GM19328 (cell line): ENCODE measurements at regions not wholly inside any gene's neighbourhood (a gene's known extent, or its start where the extent isn't known, plus 50 kb on each side); places are given as distances from the start of the nearest gene placed in this dataset.

Experiments used
- ATAC-seq: cut with Tn5 transposase; IDR thresholded peaks from one replicate; pipeline ENCODE4 v1.9.1; 2021; ENCODE audit warnings: mild to moderate bottlenecking, moderate library complexity; ENCODE audit not compliant: unreplicated experiment

DNA sequence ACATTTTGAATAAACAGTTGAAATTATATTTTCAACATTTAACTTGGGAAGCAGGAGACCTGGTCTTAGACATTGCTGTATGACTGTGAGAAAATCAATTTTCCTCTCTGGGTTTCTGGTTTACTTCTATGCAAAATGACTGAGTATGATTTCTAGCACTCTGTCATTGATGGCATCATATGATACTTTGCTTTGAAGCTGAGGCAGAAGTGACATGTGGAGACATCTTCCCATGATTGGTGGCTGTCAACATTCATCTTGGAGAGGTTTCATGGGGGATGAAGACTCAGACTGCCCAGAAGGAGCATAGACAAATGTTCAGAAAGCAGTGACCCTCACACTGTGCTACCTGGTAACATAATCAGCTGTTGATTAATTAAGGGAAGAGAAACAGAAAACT, 477.9 kb downstream of the PDCD6IP start:
- no peak for ATAC-seq

DNA sequence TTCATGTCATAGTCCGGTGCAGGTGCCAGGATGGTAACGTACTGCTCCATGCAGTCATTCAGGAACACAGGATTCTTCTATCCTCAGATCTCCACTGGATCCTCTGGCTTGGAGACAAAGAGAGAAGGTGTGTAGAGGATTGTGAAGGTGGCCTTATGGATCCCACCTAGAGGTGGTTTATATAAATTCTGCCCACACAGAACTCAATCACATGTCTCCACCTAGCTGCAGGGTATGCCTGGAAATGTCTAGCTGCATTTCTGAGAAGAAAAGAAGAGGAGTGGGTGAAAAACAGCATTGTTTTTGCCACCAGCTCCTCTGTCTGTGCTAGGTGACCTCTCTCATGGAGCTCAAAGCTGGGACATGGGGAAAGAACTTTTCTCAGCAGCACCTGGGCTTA, 478.7 kb downstream of the PDCD6IP start:
- no peak for ATAC-seq

DNA sequence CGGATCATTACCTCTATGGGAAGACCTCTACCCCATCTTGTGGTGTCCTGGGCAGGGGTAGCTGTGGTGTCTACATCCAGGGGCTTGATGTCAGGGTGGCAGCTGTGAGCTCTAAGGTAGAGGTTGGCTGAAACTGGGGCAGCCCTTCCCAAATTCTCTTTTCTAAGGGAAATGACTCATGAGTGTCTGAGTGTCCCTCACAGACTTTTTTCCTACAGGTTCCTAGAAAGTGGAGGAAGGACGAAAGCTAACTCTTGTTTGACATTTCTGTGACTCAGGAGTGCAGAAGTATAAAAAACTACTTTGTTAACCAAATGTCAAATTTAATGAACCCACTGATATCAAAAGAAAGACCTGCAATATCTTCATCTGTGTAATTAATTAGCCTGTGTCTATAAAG, 481.5 kb downstream of the PDCD6IP start:
- ATAC-seq: no peak

DNA sequence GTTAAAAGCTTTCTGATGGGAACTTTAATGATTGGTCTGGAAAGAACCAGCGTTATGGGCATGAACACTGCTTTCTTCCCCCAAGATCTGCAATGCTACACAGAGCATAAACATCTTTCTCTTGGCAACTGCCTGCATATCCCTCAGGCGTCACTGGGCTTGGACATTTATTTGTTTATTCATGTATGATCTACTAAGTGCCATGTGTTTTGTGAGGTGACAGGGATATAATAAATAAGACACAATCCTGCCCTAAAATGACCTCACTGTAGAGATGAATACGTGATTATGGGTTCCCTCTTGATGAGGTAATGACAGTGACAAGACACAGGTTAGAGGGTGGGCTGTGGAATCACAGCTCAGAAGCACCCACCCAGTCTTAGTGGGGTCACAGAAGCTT, 485.3 kb downstream of the PDCD6IP start:
- no peak for ATAC-seq

DNA sequence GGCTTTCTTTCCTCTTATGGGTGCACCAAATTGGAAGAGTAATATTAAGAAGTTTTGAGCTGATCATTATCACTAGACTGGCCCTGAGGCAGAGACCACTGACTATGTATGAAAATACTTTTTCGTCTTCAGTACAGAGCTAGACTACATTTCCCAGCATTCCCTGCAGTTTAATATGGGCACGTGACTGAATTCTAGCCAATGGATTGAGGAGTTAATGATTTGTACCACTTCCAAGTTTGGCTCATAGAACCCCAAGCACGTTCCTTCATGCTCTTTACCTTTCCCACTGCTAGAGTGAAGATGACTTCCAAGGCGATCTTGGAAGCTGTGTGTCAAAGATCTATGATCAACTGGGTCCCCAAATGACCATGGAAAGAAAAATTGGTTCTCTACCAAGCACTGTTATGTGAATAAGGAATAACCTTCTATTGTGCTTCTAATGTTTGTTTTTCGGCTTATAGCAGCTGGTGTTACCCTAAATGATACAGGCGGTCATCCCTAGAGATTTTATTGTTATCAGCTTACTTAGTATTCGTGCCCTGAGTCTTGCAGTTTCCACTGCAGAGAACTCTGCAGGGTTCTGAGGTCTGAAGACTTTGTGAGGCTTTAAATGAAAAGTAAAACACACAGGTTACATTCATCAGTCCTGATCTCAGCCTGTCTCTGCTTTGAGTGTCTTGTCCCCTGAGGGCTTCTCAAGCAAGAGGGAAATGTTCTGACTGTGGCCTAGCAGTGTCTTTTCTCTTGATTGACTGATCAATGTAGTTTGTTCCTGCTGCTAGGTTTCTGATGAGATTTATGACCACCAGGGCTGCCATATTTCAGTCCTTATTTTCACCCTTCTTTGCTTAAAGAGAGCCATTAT, 486.8 kb downstream of the PDCD6IP start:
- no peak for ATAC-seq

DNA sequence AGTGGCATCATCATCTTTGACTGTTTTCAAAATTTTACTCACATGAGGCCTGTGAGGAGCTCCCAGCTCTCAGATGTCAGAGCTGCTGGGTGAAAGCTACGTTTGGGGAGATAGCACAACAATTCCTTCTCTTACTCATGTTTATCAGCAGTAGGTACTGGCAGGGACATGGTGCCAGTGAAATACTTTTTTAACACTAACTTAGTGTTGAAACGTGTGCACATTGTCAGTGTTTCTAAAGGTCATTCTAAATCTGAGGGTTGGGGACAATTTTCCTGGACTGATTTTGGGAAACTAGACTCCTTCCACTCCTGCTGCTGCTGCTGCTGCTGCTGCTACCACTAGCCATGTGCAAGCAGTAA, 487.4 kb downstream of the PDCD6IP start:
- ATAC-seq: no peak

DNA sequence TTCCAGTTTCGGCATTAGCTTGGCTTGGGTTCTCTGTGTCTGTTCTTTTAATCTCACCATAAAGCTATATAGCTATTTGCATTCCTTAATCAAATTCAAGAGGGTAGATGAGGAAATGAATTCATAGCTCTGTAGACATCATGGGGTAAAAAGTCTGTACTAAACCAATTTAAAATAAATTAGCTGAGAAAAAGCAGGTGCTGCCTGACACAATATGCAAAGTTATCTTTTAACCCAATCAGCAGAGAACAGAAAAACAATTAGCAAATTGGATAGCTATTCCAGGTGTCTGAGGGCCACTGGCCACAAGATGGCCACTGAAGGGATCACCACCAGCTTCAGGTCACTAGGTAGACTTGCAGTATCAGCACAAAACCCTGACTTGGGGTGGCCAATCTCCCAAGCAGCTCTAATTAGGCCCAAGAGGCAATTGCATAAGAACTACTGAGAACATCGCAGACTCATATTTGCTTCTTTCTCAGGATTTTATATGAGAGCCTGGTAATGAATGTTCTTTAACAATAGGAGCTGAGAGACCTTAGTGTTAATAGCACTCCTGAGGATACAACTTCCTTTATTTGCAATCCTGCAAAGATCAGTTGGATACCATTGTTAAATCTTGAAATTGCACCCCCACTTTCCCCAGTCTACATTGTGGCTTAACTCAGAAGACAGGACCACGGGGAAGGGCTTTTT, 494.3 kb downstream of the PDCD6IP start:
- ATAC-seq: no peak

DNA sequence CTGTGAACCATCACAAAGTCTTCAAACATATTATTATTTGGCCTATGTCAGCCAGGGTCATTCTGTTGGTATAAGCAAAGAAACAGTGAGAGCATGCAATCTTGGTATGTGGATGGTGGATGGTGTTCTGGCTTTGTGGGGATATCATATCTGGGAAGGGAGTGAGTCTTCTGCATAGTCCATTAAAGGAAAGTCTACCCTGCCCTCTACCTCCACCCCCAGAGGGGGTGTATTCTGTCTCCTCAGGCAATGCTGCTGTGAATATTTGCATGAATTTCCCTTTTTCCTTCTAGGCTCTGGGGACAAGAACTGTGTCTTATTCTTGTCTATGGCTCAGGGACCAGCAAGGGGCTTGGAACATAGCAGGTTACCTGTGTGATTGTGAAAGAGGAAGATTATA, 495.8 kb downstream of the PDCD6IP start:
- ATAC-seq: no peak

DNA sequence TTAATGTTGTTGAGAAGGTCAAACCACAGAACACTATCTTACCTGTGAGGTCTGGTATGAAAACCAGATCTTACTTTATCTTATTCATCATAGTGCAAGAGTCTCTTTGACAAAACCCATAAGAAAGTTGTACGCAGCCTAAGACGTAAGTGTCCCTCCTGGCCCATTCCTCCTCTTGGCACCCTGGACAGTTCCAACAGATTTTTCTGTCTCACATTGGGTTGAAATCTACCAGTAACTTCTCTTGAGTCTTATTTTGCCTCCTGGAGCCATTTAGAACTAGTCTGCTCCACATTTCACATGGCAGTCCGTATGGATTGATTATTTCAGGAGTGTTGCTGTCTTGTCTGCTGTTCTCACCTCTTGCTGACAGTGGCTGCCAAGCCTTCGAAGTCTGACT, 498.4 kb downstream of the PDCD6IP start:
- ATAC-seq: no peak

DNA sequence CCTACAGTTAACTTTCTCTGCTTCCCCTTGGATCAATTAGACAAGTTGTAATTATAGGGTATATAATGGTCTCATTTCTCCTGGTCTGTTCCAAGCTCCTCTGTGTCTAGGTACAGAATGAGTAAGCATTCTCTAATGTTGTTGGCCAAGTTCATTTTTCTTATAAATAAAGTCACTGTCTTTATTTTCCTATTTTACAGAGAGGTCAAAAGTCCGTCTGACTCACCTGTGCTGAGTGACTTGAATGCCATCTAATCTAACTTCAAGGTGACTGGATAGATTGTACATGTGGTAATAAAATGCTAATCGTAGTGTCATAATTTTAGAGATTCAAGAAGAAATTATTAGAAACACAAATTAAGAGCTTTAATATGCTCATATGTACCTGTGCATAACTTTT, 500.2 kb downstream of the PDCD6IP start:
- no peak for ATAC-seq

DNA sequence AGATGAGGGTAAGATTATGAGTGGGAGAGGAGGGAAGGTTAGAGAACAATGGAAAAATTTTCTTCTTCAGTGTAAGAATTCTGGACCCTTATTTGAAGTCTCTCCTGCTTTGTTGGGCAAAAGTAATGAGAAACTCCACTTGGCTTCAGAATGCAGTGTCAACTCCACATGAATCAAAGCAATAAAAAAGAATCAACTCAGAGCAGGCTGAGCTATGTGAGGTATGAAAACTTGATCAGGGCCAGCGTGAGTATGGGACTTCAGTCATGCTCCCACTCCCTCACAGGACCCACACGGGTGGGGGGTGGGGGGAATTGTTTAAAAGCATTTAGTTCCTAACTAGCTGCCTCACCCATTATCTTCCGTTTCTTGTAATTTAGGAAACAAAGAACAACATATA, 502.2 kb downstream of the PDCD6IP start:
- no peak for ATAC-seq

DNA sequence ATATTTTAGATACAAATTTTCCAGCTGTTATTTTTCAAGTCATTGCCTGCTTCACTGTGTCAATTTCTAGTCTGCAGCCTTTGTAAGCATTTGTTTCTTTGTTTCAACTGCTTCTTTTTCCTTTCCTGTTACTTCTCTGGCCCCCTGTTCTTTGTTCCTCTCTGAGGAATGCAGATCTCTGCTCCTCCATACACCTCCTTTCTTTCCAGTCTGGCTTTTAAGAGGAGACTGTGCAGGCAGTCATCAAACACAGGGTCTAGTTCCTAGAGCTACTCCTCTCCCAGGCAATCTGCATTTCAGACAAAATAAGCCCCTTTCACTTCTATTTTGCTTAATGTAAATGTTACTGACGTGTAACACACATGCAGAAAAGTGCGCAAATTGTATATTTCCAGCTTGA, 502.9 kb downstream of the PDCD6IP start:
- no peak for ATAC-seq

DNA sequence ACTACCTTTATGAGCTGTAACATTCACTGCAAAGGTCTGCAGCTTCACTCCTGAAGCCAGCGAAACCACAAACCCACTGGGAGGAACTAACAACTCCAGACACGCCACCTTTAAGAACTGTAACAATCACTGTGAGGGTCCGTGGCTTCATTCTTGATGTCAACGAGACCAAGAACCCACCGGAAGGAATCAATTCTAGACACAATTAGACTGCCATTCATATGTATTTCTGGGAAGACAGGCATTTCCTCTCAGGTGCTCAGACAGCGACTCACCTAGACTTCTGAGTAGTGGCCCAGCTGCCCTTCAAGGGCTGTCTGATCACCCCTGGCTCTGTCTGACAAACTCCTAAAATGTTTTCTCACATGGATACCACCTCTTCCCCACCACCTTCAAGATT, 506.8 kb downstream of the PDCD6IP start:
- no peak for ATAC-seq

DNA sequence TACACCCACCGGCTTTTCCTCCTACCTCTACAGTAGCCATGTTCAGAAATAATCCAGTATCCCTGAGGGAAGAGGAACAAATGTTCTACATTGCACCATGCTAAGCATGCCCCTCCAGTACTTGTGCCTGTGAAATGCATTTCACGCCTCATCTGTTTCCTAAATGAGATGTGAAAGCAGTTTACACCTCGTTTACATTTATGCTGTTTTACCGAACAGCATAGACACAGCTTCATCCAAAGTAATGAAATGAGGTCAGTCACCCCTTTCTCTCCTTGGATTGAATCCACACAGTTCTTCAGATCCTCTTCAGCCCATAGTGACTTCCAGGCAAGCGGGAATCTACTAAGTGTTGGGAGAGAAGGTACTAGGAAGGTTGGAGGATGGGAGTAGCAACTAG, 514.3 kb downstream of the PDCD6IP start:
- ATAC-seq: no peak

DNA sequence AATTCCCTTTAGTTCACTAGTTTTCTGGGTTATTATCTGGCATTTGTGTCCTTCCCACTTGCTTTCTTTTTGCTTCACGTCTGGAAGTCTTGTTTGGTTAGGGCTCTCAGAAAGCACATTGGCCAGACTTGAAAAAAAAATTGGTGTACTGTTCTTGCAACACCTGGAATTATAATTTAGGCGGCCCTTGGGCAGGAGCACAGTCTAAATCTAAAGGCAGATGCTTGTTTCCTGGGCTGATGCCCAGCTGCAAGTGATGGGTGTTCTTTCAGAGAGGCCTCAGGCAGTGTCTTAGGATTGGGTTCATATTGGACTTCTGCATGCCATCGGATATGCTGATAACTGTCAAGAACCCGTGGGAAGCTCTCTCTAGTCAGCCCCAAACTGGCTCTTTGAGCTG, 521.5 kb downstream of the PDCD6IP start:
- no peak for ATAC-seq

DNA sequence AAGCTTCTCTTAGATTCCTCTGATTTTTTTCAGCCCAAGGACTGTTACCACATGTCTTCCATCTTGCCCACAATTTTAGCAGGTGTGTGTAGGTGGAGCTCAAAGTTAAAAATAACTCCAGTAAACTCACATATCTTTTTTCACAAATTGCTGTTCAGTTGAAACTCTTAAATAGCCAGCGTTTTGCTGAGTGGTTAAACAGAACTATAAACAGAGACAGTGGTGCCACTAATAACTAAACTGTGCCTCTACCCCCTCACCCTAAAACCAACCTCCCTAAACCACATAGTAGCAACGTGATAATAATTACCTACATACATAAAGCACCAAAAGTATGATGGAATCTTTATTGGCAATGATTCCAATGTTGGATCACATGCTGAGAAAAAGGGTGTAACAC, 525.1 kb downstream of the PDCD6IP start:
- ATAC-seq: peak; percentile 72

DNA sequence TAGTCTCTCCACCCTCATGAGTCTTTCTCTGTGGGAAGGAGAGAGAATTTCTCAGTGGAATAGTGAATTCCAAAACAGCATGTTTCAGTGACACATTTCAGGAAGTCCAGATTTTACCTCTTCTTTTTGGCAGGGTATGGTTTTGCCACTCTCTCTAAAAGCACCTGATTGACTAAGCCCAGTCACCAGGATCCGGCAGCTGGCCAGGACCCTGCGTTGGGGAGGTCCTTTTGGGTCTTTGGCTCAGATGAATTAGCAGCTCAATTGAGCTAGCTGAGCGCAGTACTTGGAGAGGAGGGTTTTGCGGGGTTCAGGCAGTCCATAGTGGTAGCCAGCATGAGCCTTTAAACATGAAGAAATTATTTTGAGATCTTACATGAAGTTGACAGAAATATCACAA, 548.2 kb downstream of the PDCD6IP start:
- no peak for ATAC-seq

DNA sequence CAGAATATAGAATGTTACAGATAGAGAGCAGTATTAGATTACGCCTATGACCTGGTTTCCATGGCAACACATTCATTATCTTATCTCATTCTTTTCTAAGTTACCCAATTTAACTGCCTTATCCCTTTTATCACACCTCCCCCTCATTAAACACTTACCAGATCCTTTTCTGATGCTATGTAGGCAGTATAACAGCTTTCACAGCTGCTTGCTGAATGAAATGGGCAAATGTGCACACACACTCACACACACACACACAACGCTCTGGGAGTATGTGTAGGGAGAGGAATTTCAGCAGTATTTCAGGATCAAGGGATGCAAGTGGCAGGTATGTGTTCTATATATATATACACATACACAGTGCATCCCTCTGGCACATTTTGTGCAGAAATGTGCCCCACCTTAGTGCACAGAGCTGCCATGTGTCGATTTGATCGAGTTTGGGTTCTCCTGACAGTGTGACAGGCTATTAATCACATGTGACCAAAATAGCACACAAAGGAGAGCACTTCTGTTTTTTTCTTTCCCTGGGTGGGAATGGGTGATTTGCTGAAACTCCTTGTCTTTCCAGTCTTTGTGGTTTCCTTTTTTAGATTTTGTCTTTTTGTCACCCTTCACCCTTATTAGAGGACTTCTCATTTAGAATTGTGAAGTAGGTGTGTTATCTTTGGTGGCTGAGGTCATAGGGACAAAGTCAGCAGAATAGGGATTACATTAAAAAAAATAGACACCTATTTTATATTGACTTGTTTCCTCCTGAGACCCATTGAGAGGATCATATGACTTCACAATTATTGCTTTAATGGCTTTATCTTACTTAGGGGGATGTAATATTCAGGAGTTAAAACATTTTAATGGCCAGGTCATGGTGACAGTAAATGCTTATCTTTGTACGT, 553.7 kb downstream of the PDCD6IP start:
- no peak for ATAC-seq

DNA sequence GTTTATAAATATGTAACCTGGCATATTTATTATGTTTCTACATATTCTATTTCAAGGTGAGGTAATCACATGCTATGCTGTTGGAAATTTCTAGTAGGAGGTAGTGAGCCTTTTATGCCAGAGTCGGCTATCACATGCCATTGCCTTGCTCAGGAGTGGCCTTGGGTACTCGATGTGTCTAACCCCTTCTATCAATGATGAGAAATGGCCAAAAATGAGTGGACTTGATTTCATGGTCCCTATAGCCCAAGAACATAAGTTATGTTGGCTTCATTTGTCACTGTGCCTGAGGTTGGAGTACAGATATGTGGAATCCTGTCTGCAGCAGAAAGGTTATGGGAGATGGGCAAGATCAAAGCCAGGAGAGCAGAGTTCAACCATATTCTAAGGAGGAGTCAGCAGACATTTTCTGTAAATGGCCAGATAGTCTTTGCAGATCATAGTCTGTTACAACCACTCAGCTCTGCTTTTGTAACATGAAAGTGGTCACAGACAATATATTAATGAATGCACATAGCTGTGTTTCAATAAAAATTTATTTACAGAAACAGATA, 554.4 kb downstream of the PDCD6IP start:
- no peak for ATAC-seq

DNA sequence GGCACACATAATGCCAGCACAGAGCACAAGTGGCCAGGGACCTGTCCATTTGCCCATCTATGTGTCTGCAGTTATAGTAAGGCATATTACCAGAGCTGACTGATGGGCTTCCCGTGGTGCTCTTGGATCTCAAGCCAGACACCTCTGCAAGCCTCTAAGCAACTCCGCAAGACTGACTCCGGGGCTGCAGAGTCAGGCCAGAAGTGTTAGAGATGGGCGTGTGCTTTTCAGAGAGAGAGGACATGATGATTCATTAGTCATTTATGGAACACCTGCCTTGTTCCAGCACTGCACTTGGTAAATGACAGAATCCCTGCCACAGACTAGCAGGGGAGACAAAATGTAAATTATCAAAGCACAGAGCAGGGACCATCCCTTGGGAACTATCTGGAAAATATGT, 559.0 kb downstream of the PDCD6IP start:
- no peak for ATAC-seq

DNA sequence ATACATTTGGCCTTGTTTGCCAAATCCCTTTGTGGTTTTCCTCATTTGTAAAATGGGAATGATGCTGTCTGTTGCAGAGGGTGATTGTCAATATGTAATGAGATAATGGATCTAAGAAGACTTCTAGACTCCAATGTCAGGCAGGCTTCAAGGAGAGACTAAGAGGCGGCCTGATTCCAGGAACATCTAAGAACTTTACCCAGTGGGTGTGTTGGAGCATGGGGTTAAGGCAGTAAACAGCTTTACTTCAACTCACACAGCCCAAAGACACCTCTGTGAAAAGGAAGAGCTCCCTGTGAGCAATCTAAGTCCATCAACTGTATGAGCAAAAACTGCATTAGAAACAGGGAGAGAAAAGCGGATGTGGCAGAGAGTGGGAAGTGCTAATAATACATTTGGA, 560.6 kb downstream of the PDCD6IP start:
- no peak for ATAC-seq
